A549 (cell line): ENCODE measurements at regions not wholly inside any gene's neighbourhood (a gene's known extent, or its start where the extent isn't known, plus 50 kb on each side); places are given as distances from the start of the nearest gene placed in this dataset.

ENCODE experiments used
- ATAC-seq, 2 experiments: fragments of 200-7000 bp in 1 of 2; fragments of >200 bp in 1 of 2; cut with Nextera tagmentation in 1 of 2; cut with Tn5 transposase in 1 of 2; 3 replicates each; pipeline versions ENCODE4 v1.8.0 to v1.9.1; 2018 to 2020; ENCODE audit warnings: mild to moderate bottlenecking in 1 of 2, moderate library complexity in 1 of 2
- CTCF ChIA-PET: fragments of 300-600 bp; sonication (Branson Sonifier 250); formaldehyde crosslinking; extraction: SDS; loops from one replicate; lab custom pipeline; 2021; ENCODE audit warnings: antibody characterized with exemption, inconsistent platforms; lab: Yijun Ruan, JAX
- POLR2A ChIA-PET: fragments of 350-600 bp; formaldehyde crosslinking; extraction: SDS; loops from one replicate; lab custom pipeline; 2021; ENCODE audit warnings: antibody characterized with exemption, inconsistent platforms; lab: Yijun Ruan, JAX
- DNase-seq, 2 experiments: peaks; one replicate each; pipeline versions ENCODE4 v3.0.0 to v3.0.0-alpha.2; 2011 to 2016; ENCODE audit warnings: low read depth in 1 of 2, low spot score in 1 of 2
- FAIRE-seq: peaks from 2 replicates; lab custom pipeline; 2011; peaks lifted over from hg19 to GRCh38; lab: Jason Lieb, UNC
- H3K27ac ChIP-seq, 2 experiments: fragments of >200 bp; sonication (Bioruptor Twin); formaldehyde crosslinking; 3 replicates each; pipeline ENCODE4 v1.5.1; 2016 to 2017
- H3K4me1 ChIP-seq: fragments of >200 bp; sonication (Bioruptor Twin); formaldehyde crosslinking; 3 replicates; pipeline ENCODE4 v1.6.1; 2016
- H3K4me2 ChIP-seq: fragments of >200 bp; sonication (Bioruptor Twin); formaldehyde crosslinking; 3 replicates; pipeline ENCODE4 v1.6.1; 2016
- H3K4me3 ChIP-seq: fragments of >200 bp; sonication (Bioruptor Twin); formaldehyde crosslinking; 3 replicates; pipeline ENCODE4 v1.5.1; 2016
- H3K9me3 ChIP-seq: fragments of >200 bp; sonication (Bioruptor Twin); formaldehyde crosslinking; 3 replicates; pipeline ENCODE4 v1.6.1; 2016
- ATOH8 ChIP-seq: fragments of 250-450 bp; sonication (Bioruptor Pico); IDR thresholded peaks from 2 replicates; pipeline ENCODE4 v1.5.0; 2020; ENCODE audit warnings: low read depth, mild to moderate bottlenecking, moderate library complexity
- BHLHE40 ChIP-seq: IDR thresholded peaks from 2 replicates; pipeline ENCODE4 v1.6.1; 2012; ENCODE audit warnings: low read depth, low read length, inconsistent platforms
- CHD2 ChIP-seq: fragments of 150-350 bp; IDR thresholded peaks from 2 replicates; pipeline ENCODE4 v1.6.1; 2014; ENCODE audit warnings: low read length; ENCODE audit not compliant: partially characterized antibody
- CHD4 ChIP-seq: fragments of 200-600 bp; sonication (generic); IDR thresholded peaks from 2 replicates; pipeline ENCODE4 v1.6.1; 2016; ENCODE audit warnings: antibody characterized with exemption, mild to moderate bottlenecking, borderline replicate concordance
- EHF ChIP-seq: fragments of 250-450 bp; sonication (Bioruptor Pico); IDR thresholded peaks from 2 replicates; pipeline ENCODE4 v1.5.0; 2020; ENCODE audit warnings: mild to moderate bottlenecking
- EHMT2 ChIP-seq: fragments of 200-600 bp; sonication (generic); IDR thresholded peaks from 2 replicates; pipeline ENCODE4 v1.6.1; 2016; ENCODE audit warnings: antibody characterized with exemption, low read depth, mild to moderate bottlenecking, moderate library complexity
- ESRRA ChIP-seq: fragments of 150-350 bp; IDR thresholded peaks from 2 replicates; pipeline ENCODE4 v1.6.1; 2014; ENCODE audit warnings: mild to moderate bottlenecking, low read length, borderline replicate concordance
- FOSL2 ChIP-seq, 2 experiments: fragments of 450-650 bp in 1 of 2; fragments of >200 bp in 1 of 2; sonication (Bioruptor Twin) in 1 of 2; formaldehyde crosslinking; IDR thresholded peaks; 2 replicates each; pipeline versions ENCODE4 v1.5.0 to v1.6.1; 2016 to 2020; ENCODE audit warnings: mild to moderate bottlenecking in 1 of 2, moderate library complexity in 1 of 2
- HDAC2 ChIP-seq: fragments of 200-600 bp; sonication (generic); IDR thresholded peaks from 2 replicates; pipeline ENCODE4 v1.6.1; 2016
- HES2 ChIP-seq: fragments of >200 bp; sonication (Bioruptor Twin); formaldehyde crosslinking; IDR thresholded peaks from 2 replicates; pipeline ENCODE4 v1.6.1; 2016
- HOXA7 ChIP-seq: fragments of 250-450 bp; sonication (Bioruptor Pico); IDR thresholded peaks from 2 replicates; pipeline ENCODE4 v1.5.0; 2020; ENCODE audit warnings: mild to moderate bottlenecking, moderate library complexity
- HOXB13 ChIP-seq: fragments of 250-450 bp; sonication (Bioruptor Pico); IDR thresholded peaks from 2 replicates; pipeline ENCODE4 v1.5.0; 2020; ENCODE audit warnings: low read depth, mild to moderate bottlenecking, moderate library complexity
- HOXB5 ChIP-seq: fragments of 250-450 bp; sonication (Bioruptor Pico); IDR thresholded peaks from 2 replicates; pipeline ENCODE4 v1.5.0; 2020; ENCODE audit warnings: mild to moderate bottlenecking, moderate library complexity
- MAFK ChIP-seq: fragments of 450-650 bp; IDR thresholded peaks from 2 replicates; pipeline ENCODE4 v1.6.1; 2014; ENCODE audit not compliant: partially characterized antibody
- MAZ ChIP-seq: fragments of 150-350 bp; IDR thresholded peaks from 2 replicates; pipeline ENCODE4 v1.6.1; 2014; ENCODE audit warnings: antibody characterized with exemption, low read depth, low read length, borderline replicate concordance
- NR3C1 ChIP-seq: fragments of >200 bp; sonication (Bioruptor Twin); formaldehyde crosslinking; IDR thresholded peaks from 3 replicates; pipeline ENCODE4 v1.6.1; 2017
- POLR2A ChIP-seq: IDR thresholded peaks from 2 replicates; pipeline ENCODE4 v1.6.1; 2012; ENCODE audit warnings: mild to moderate bottlenecking, low read length
- POLR2AphosphoS2 ChIP-seq: conservative IDR thresholded peaks from 2 replicates; pipeline ENCODE4 v1.6.1; 2012; ENCODE audit warnings: low read length, improper control_type of control experiment, inconsistent platforms
- RAD21 ChIP-seq, 2 experiments: fragments of >200 bp in 1 of 2; sonication (Bioruptor Twin) in 1 of 2; formaldehyde crosslinking in 1 of 2; IDR thresholded peaks in 1 of 2; conservative IDR thresholded peaks in 1 of 2; 2 replicates in 1 of 2; 3 replicates in 1 of 2; pipeline ENCODE4 v1.6.1; 2012 to 2018; ENCODE audit warnings: inconsistent platforms in 1 of 2
- RARB ChIP-seq: fragments of 250-450 bp; sonication (Bioruptor Pico); IDR thresholded peaks from 2 replicates; pipeline ENCODE4 v1.8.0; 2021; ENCODE audit warnings: mild to moderate bottlenecking, moderate library complexity
- RCOR1 ChIP-seq: fragments of 150-350 bp; IDR thresholded peaks from 2 replicates; pipeline ENCODE4 v1.6.1; 2014; ENCODE audit warnings: antibody characterized with exemption, low read length, low read depth
- SREBF2 ChIP-seq: fragments of 450-650 bp; IDR thresholded peaks from 2 replicates; pipeline ENCODE4 v1.6.1; 2014; ENCODE audit warnings: mild to moderate bottlenecking, moderate library complexity
- ZSCAN20 ChIP-seq: fragments of 250-450 bp; sonication (Bioruptor Pico); IDR thresholded peaks from 2 replicates; pipeline ENCODE4 v1.8.0; 2022; ENCODE audit warnings: mild to moderate bottlenecking, moderate library complexity
- WGBS: methylation state at CpG from one replicate; pipeline ENCODE4 v1.1.6; 2017; ENCODE audit errors: missing lambda C conversion rate; 5-methylcytosine and 5-hydroxymethylcytosine counted together
- TF ChIP-seq, protein P1 (sequence below): fragments of 200-600 bp; sonication (generic); IDR thresholded peaks from 2 replicates; pipeline ENCODE4 v1.6.1; 2016; ENCODE audit warnings: antibody characterized with exemption, mild to moderate bottlenecking, moderate library complexity

DNA sequence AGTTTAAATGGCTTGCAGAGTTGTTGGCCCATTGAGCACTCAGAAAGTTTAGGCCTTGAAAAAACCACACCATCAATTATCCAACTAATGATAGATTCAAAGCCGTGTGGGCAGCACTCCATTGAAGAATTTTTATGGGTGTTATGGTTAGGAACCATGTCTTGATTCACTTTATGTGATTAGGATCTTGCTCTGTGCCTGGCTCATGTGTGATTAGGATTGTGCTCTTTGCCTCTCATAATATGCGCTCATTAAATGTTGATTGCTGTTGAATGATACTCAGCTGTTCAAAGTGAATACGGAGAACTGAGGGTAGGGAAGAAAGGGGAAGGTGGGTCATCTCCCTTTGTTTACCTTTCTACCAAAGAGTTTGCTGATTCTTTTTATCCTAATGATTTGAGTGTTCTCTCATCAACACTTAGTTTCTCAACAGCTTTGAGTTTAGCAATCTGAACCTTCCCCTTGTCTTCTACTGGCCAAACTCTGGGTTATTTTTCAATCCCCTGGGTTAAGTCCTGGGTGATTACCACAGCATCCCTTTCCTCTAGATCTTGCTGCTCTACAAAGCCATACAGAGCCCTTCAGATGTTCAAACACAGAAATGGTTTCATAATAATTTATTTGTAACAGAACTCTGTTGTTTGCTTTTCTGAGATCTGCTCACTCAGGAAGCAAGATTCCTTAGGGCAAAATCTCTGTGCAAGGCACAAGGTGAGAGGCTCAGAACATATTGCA lies 668.8 kb upstream of the RGMB start:
- DNase-seq: no peak
- TF ChIP-seq RCOR1 (no peak), ESRRA (no peak), MAZ (no peak)
- Histone ChIP-seq H3K27ac (no peak overlapping the region), H3K4me1 (no peaks in the 10 kb centered on the region), H3K4me2 (no peak overlapping the region), H3K4me3 (no peak overlapping the region), H3K9me3 (no peaks in the 10 kb centered on the region)
- CTCF ChIA-PET: no interaction called here
- POLR2A ChIA-PET: no interaction called here
- no peak for FAIRE-seq
- no peak for ATAC-seq
- 43% methylated on average over 3 of the region's 3 CpGs for WGBS

- no peak for FAIRE-seq
- POLR2A ChIA-PET: no interaction called here
- Histone ChIP-seq H3K27ac (no peak overlapping the region), H3K4me1 (no peaks in the 10 kb centered on the region), H3K4me3 (no peak overlapping the region), H3K4me2 (no peak overlapping the region), H3K9me3 (no peaks in the 10 kb centered on the region)
- WGBS: 8% methylated on average over 6 of the region's 6 CpGs
- DNase-seq: no peak
- ATAC-seq: no peak
- CTCF ChIA-PET: no interaction called here
- no peak for TF ChIP-seq HOXB5
- no peak for TF ChIP-seq RAD21 (conservative IDR thresholded peaks at IDR 0.05 in 1 of 2, IDR thresholded peaks at IDR 0.05 in 1 of 2)
- TF ChIP-seq SREBF2: no peak
- no peak for TF ChIP-seq ATOH8 (CRISPR knock-in tag)
- TF ChIP-seq EHMT2: no peak
- no peak for TF ChIP-seq BHLHE40
- no peak for TF ChIP-seq POLR2AphosphoS2
- no peak for TF ChIP-seq EHF (CRISPR knock-in tag)
- TF ChIP-seq CHD2: no peak
- no peak for TF ChIP-seq RCOR1
Measured at GRCh38 chr5:98105681-98106080, 667.8 kb upstream of the RGMB start.

GRCh38 chr5:98106116-98107031 lies 667.1 kb upstream of the RGMB start:
- WGBS: 34% methylated on average over 4 of the region's 4 CpGs
- Histone ChIP-seq H3K27ac (no peak overlapping the region), H3K4me2 (no peak overlapping the region), H3K9me3 (no peaks in the 10 kb centered on the region), H3K4me1 (no peaks in the 10 kb centered on the region), H3K4me3 (no peak overlapping the region)
- DNase-seq (no peak), ATAC-seq (no peak), FAIRE-seq (no peak)
- TF ChIP-seq HES2: no peak
- no peak for TF ChIP-seq SREBF2
- TF ChIP-seq HOXA7 (CRISPR knock-in tag): no peak
- no peak for TF ChIP-seq ZSCAN20 (CRISPR knock-in tag)
- no peak for TF ChIP-seq RARB (CRISPR knock-in tag)
- TF ChIP-seq, protein P1, sequence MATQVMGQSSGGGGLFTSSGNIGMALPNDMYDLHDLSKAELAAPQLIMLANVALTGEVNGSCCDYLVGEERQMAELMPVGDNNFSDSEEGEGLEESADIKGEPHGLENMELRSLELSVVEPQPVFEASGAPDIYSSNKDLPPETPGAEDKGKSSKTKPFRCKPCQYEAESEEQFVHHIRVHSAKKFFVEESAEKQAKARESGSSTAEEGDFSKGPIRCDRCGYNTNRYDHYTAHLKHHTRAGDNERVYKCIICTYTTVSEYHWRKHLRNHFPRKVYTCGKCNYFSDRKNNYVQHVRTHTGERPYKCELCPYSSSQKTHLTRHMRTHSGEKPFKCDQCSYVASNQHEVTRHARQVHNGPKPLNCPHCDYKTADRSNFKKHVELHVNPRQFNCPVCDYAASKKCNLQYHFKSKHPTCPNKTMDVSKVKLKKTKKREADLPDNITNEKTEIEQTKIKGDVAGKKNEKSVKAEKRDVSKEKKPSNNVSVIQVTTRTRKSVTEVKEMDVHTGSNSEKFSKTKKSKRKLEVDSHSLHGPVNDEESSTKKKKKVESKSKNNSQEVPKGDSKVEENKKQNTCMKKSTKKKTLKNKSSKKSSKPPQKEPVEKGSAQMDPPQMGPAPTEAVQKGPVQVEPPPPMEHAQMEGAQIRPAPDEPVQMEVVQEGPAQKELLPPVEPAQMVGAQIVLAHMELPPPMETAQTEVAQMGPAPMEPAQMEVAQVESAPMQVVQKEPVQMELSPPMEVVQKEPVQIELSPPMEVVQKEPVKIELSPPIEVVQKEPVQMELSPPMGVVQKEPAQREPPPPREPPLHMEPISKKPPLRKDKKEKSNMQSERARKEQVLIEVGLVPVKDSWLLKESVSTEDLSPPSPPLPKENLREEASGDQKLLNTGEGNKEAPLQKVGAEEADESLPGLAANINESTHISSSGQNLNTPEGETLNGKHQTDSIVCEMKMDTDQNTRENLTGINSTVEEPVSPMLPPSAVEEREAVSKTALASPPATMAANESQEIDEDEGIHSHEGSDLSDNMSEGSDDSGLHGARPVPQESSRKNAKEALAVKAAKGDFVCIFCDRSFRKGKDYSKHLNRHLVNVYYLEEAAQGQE: no peak
- no peak for TF ChIP-seq ATOH8 (CRISPR knock-in tag)
- TF ChIP-seq CHD4: no peak
- no peak for TF ChIP-seq NR3C1
- no peak for TF ChIP-seq MAFK
- TF ChIP-seq FOSL2 (IDR thresholded peaks at IDR 0.05): no peak
- no peak for TF ChIP-seq FOSL2 (CRISPR knock-in tag; IDR thresholded peaks at IDR 0.05)
- TF ChIP-seq POLR2A: no peak
- no peak for TF ChIP-seq HOXB5
- TF ChIP-seq RCOR1: no peak
- TF ChIP-seq HOXB13 (CRISPR knock-in tag): no peak
- no peak for TF ChIP-seq HDAC2
- ChIA-PET CTCF (no interaction called here), POLR2A (no interaction called here)
